ENCODE measurements at regions not wholly inside any gene's neighbourhood (a gene's known extent, or its start where the extent isn't known, plus 50 kb on each side); places are given as distances from the start of the nearest gene placed in this dataset.

DNA sequence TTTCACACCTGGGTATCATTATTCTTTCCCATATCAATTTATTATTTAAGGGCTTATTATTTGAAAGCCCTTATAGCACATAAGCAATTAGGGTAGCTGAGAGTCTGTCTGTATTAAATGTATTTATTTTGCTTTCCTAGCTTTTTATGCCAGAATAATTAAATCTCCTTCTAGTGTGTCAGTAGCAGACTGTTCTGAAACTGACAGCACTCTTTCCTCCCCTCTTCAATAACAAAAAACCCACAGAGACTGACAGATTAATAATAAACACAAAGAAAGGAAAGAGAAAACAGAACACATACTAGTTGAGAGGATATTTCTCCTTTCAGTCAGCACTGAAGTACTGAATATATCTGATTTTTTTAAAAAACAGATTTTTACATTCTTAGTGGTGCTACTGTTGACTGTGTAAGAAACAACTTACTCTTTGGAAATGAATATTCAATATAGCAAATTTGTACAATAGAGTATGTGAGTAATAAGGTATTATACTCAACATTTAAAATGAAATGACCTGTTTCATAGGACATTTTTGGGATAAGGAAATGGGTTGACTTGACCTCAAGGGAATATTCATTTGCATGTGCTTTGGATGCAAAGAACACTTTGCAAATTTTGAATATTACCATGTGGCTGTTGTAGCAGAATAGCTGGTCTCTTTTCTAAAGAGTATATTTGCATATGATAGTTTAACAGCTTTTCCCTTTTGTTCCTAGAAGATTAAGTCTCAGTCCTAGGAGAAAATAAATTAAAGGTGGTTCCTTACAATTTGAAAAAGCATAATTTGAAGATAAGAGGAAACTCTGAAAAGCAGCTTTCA is 208.3 kb downstream of the SPATA31D1 start:
- TF ChIP-seq, protein P1, sequence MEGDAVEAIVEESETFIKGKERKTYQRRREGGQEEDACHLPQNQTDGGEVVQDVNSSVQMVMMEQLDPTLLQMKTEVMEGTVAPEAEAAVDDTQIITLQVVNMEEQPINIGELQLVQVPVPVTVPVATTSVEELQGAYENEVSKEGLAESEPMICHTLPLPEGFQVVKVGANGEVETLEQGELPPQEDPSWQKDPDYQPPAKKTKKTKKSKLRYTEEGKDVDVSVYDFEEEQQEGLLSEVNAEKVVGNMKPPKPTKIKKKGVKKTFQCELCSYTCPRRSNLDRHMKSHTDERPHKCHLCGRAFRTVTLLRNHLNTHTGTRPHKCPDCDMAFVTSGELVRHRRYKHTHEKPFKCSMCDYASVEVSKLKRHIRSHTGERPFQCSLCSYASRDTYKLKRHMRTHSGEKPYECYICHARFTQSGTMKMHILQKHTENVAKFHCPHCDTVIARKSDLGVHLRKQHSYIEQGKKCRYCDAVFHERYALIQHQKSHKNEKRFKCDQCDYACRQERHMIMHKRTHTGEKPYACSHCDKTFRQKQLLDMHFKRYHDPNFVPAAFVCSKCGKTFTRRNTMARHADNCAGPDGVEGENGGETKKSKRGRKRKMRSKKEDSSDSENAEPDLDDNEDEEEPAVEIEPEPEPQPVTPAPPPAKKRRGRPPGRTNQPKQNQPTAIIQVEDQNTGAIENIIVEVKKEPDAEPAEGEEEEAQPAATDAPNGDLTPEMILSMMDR (IDR thresholded peaks at IDR 0.05) = no peak
- TF ChIP-seq POLR2A (IDR thresholded peaks at IDR 0.05) = no peak

All from testis (tissue), 2 donors.